NT2/D1 (cell line): ENCODE measurements at regions not wholly inside any gene's neighbourhood (a gene's known extent, or its start where the extent isn't known, plus 50 kb on each side); places are given as distances from the start of the nearest gene placed in this dataset.

Source experiments
- YY1 ChIP-seq: IDR thresholded peaks from 2 replicates; pipeline ENCODE4 v1.6.1; 2011; ENCODE audit not compliant: insufficient read length, insufficient read depth
- ZNF274 ChIP-seq: IDR thresholded peaks from 2 replicates; pipeline ENCODE4 v1.6.1; 2011; ENCODE audit warnings: mild to moderate bottlenecking, low read depth, low read length

- TF ChIP-seq ZNF274 (no peak), YY1 (no peak)
Measured at GRCh38 chr4:23298371-23298770, 591.5 kb downstream of the PPARGC1A start.
